ENCODE measurements at regions not wholly inside any gene's neighbourhood (a gene's known extent, or its start where the extent isn't known, plus 50 kb on each side); places are given as distances from the start of the nearest gene placed in this dataset.
A peak's percentile ranks its signal among the peaks of the same experiment; 100 is the strongest.
"Not testable (repeated sequence)": the region's sequence is repeated elsewhere in the genome, so short reads cannot be mapped to it uniquely, and the experiment has no call there.

DNA sequence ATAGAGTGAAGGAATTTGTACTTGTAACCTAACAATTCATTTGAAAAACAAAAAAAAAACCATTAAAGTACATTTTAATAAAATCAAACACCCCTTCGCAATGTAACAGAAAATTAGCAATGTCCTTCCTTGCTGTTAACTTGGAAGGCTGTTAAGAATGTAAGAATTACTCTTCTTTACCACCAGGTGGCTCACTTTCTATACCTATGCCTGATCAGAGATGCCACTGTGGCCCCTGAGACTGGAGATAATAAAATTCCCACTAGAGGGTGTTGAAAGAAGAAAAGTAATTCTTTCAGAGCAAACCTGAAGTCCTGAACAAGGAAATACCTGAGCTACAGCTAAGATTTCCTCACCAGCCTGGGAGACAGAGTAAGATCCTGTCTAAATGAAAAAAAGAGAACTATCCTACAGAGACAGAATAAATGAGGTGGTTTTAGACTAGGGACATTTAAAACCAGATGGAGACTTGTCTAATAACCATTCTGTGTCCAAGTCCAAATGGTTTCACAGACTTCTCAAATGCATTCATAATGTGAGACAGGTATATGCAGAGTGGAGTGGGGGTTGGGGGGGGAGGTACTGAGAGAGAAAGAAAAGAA, 1089.3 kb downstream of the FAM181B start:
- in situ Hi-C loops (cut with HindIII; ENCODE audit: low pct_unique_long_range_greater_than_20kb, low sequenced_read_pairs): no loop called here
- peak; percentile 16 to 70 for DNase-seq (ENCODE audit: low read depth in 1 of 2, low spot score in 1 of 2)
- TF ChIP-seq JUND (IDR thresholded peaks at IDR 0.05; ENCODE audit: low read depth): no peak

DNA sequence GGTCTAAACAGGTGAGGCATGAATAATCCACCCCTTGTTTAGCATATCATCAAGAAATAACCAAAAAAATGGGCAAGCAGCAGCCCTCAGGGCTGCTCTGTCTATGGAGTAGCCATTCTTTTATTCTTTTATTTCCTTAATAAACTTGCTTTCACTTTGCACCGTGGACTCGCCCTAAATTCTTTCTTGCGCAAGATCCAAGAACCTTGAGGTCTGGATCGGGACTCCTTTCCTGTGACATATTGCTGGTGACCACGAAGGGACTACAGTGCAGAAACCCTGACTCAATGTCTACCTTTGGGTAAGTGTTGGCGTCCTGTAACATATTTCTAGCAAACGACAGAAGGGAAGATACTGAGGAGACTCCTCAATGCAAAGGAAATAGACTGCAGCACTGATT, 1099.2 kb downstream of the FAM181B start:
- in situ Hi-C loops (cut with HindIII; ENCODE audit: low pct_unique_long_range_greater_than_20kb, low sequenced_read_pairs): no loop called here
- DNase-seq (ENCODE audit: low read depth in 1 of 2, low spot score in 1 of 2): peak in 1 of 2 experiments; percentile 13
- TF ChIP-seq JUND (IDR thresholded peaks at IDR 0.05; ENCODE audit: low read depth): no peak

DNA sequence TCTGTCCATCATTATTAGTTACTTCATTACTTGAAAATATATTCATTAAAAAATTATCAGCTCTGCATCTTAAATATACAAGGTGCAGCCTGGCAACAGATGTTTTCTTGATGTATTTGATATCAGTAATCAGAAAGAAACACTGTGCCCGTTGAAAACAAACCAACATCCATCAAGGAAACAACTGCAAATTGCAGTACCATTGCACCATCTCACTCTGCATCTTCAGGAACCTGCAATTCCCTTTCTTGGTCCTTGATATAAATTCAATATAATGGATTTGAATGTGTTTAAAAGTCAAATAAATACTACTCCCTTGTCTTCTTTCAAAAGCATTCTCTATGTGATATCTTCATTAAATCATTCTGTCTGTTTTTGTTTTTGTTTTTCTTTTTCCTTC, 1131.2 kb downstream of the FAM181B start:
- in situ Hi-C loops (cut with HindIII; ENCODE audit: low pct_unique_long_range_greater_than_20kb, low sequenced_read_pairs): no loop called here
- DNase-seq (ENCODE audit: low read depth in 1 of 2, low spot score in 1 of 2): no peak
- TF ChIP-seq JUND (IDR thresholded peaks at IDR 0.05; ENCODE audit: low read depth): no peak

DNA sequence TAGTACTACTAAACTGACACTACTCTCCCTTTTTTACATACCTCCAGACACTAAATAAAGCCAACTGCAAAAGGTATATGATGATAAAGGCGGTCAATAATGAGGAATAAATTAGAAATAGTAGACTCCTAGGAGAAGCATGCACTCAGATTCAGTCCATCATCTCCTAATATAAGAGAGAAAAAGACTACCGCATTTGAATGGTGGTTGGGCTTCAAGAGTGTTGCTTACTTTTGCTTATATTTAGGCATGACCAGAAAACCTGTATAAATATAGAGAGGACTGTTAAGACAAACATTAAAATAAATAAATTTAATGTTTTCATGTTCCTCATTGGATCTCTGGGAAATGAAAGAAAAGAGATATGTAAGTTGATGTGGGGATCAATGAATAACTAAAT, 1137.0 kb downstream of the FAM181B start:
- no peak for DNase-seq (ENCODE audit: low read depth in 1 of 2, low spot score in 1 of 2)

DNA sequence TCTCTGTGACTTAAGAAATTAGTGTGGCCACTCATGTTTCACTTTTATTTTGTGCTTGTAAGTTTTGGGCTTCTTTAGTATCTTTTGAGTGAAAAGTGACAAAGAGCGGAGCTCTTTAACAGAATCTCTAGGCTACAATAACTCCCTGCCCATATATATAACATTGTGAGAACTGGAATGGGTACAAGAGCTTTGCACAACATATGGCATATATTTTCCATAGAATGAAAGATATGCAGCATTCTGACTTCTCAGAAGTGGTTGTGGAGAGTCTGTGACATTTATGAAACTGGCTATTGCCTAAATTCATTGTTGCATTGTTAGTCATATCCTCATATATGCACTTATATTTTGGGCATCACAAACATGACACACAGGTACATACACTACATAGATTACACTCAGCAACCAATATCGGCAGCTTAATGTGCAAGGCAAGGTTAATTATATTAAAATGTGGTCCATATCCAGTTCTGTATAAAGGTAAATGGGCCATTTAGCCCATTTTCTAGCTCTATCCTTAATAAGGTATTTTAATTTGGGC, 1148.2 kb downstream of the FAM181B start:
- in situ Hi-C loops (cut with HindIII; ENCODE audit: low pct_unique_long_range_greater_than_20kb, low sequenced_read_pairs): no loop called here
- no peak for TF ChIP-seq JUND (IDR thresholded peaks at IDR 0.05; ENCODE audit: low read depth)
- DNase-seq (ENCODE audit: low read depth in 1 of 2, low spot score in 1 of 2): no peak

More for the DNA sequence above, 1137.0 kb downstream of the FAM181B start:
- in situ Hi-C loops (cut with HindIII; ENCODE audit: low pct_unique_long_range_greater_than_20kb, low sequenced_read_pairs): no loop called here
- TF ChIP-seq JUND (IDR thresholded peaks at IDR 0.05; ENCODE audit: low read depth): no peak

DNA sequence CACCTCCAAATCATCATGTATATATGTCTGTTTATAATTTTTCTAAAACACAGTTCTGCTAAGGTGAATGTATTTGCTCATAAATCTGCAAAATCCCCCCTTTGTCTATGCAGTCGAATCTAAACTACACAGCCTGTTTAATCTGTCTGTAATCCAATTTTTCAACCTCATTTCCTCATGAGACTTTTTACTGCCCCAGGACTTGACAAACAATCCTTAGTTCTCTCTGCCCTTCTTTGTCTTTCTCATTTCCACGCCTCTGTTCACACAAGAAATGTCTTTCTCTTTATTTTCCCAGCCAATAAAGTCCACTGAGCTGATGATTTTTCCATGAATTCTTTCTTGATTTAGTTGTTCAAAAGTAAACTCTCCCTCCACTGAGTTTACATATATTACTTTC, 1154.3 kb downstream of the FAM181B start:
- TF ChIP-seq JUND (IDR thresholded peaks at IDR 0.05; ENCODE audit: low read depth): no peak
- peak in 1 of 2 experiments; percentile 33 for DNase-seq (ENCODE audit: low read depth in 1 of 2, low spot score in 1 of 2)
- in situ Hi-C loops (cut with HindIII; ENCODE audit: low pct_unique_long_range_greater_than_20kb, low sequenced_read_pairs): no loop called here

DNA sequence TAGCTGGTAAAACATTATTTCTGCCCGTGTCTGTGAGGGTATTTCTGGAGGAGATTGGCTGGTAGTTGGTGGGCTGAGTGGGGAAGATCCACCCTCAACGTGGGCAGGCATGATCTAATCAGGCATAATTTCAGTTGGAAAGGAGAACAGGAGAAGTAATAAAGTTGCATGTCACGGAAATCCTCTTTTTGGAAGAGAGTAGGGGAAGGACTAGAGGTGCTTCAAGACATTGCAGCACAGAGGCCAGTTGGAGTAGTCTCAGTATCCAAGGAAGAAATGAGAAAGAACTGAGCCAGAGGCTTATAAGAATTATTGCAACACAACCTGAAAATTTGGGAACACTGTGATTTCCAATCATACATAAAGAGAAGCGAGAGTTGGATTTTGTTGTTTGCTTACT, 1155.1 kb downstream of the FAM181B start:
- TF ChIP-seq JUND (IDR thresholded peaks at IDR 0.05; ENCODE audit: low read depth): no peak
- in situ Hi-C loops (cut with HindIII; ENCODE audit: low pct_unique_long_range_greater_than_20kb, low sequenced_read_pairs): no loop called here
- no peak for DNase-seq (ENCODE audit: low read depth in 1 of 2, low spot score in 1 of 2)

DNA sequence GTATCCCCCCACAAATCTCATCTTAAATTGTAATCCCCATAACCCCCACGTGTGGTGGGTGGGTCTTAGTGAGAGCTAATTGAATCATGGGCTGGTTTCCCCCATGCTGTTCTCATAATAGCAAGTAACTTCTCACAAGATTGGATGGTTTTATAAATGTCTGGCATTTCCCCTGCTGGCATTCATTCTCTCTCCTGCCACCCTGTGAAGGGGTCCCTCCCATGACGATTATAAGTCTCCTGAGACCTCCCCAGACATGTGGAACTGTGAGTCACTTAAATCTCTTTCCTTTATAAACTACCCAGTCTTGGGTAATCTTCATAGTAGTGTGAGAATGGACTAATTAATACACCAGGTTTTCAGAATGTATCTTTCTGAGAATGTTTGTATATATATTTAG, 1159.4 kb downstream of the FAM181B start:
- no peak for DNase-seq (ENCODE audit: low read depth in 1 of 2, low spot score in 1 of 2)
- in situ Hi-C loops (cut with HindIII; ENCODE audit: low pct_unique_long_range_greater_than_20kb, low sequenced_read_pairs): no loop called here
- no peak for TF ChIP-seq JUND (IDR thresholded peaks at IDR 0.05; ENCODE audit: low read depth)

DNA sequence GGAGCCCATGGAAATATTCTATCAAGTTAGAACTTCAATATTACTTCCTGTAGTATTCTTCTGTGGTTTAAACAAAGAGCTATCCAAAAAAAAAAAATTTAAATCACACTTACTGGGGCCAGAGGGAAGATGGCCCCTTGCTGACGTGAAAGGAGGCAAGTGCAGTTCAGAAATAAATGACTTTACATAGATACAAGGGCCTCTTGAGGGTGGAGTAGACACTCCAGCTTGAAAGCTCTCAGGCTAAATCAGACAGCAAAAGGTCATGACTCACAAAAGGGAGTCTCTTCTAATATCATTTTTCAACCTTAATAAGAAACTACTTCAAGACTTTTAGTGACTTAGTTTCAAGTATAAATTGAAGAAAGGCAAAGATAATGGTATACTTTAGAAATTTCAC, 1160.3 kb downstream of the FAM181B start:
- TF ChIP-seq JUND (IDR thresholded peaks at IDR 0.05; ENCODE audit: low read depth): no peak
- in situ Hi-C loops (cut with HindIII; ENCODE audit: low pct_unique_long_range_greater_than_20kb, low sequenced_read_pairs): no loop called here
- DNase-seq (ENCODE audit: low read depth in 1 of 2, low spot score in 1 of 2): no peak

DNA sequence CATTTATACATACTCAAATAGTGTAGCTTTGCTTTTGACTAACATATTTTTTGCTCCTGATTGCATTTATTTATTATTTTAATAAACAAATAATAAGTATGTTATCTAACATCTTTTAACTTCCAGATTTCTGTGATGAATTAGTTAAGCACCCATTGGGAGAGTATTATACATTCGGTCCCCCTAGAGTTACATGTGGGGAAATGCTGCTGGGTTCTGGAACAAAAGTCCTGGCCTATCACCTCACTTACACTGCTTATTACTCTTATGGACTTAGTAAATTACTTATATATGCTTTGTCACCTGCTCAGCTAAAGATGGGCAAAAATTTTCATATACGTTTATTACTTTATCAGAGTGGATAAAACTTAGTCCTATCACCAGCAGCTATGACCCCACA, 1163.0 kb downstream of the FAM181B start:
- DNase-seq (ENCODE audit: low read depth in 1 of 2, low spot score in 1 of 2): no peak
- in situ Hi-C loops (cut with HindIII; ENCODE audit: low pct_unique_long_range_greater_than_20kb, low sequenced_read_pairs): no loop called here
- TF ChIP-seq JUND (IDR thresholded peaks at IDR 0.05; ENCODE audit: low read depth): no peak

DNA sequence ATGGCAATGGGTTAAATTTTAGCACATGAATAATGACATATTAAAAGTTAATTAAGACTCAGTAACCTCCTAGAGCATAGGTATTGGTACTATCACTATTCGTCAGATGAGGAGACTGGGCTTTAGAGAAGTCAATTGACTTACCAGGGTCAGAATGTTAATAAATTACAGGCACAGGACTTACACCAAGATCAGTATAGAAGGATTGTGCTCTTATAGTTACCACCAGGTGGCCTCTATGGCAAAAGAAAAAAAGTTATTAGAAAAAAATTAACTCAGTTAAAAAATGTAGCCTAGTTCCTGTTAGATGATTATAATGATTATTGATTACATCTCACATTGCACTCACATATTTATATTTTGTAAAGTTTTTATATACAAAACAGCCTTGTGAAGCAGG, 1163.7 kb downstream of the FAM181B start:
- no peak for TF ChIP-seq JUND (IDR thresholded peaks at IDR 0.05; ENCODE audit: low read depth)
- DNase-seq (ENCODE audit: low read depth in 1 of 2, low spot score in 1 of 2): no peak
- in situ Hi-C loops (cut with HindIII; ENCODE audit: low pct_unique_long_range_greater_than_20kb, low sequenced_read_pairs): no loop called here

DNA sequence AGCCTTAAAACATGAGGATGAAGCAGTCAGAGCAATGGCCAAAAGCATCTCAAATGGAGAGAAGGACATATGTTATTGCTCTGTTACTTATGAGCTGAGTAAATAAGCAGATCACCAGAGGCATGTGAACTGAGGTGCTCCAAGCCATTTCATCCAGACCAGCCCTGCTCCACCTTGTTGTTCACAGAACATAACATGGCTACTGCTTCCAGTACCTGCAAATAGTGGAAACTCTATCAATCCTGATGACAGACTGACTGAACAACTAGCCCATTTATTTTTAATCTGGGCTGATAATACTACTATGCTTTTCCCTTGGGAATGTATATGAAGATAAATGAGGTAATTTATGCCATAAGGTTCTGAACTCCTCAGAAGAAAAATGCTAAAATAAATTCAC, 1164.7 kb downstream of the FAM181B start:
- no peak for TF ChIP-seq JUND (IDR thresholded peaks at IDR 0.05; ENCODE audit: low read depth)
- in situ Hi-C loops (cut with HindIII; ENCODE audit: low pct_unique_long_range_greater_than_20kb, low sequenced_read_pairs): no loop called here
- no peak for DNase-seq (ENCODE audit: low read depth in 1 of 2, low spot score in 1 of 2)

DNA sequence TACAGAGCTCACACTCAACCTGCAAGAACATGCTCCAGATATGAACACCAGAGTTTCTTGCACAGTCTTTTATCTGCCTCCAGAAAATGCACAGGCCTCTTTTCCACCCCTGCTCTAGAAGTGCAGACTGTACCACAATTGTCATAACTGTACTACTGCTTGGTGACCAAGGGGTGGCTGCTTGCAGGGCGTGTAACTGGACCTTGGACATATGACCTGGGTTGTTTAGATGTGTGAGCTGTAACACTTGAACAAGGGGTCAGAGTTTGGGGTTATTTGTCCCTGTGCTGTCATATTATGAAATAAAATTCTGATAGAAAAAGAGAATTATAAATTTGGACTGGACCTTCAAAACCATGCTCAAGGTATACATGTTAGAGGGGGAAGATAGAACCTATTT, 1185.5 kb downstream of the FAM181B start:
- in situ Hi-C loops (cut with HindIII; ENCODE audit: low pct_unique_long_range_greater_than_20kb, low sequenced_read_pairs): no loop called here
- no peak for DNase-seq (ENCODE audit: low read depth in 1 of 2, low spot score in 1 of 2)
- no peak for TF ChIP-seq JUND (IDR thresholded peaks at IDR 0.05; ENCODE audit: low read depth)

DNA sequence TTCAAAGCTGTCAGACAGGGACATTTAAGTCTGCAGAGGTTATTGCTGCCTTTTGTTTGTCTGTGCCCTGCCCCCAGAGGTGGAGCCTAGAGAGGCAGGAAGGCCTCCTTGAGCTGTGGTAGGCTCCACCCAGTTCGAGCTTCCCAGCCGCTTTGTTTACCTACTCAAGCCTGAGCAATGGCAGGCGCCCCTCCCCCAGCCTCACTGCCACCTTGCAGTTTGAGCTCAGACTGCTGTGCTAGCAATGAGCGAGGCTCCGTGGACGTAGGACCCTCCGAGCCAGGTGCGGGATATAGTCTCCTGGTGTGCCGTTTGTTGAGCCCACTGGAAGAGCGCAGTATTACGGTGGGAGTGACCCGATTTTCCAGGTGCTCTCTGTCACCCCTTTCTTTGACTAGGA, 1193.9 kb downstream of the FAM181B start:
- DNase-seq (ENCODE audit: low read depth in 1 of 2, low spot score in 1 of 2); in situ Hi-C loops (cut with HindIII; ENCODE audit: low pct_unique_long_range_greater_than_20kb, low sequenced_read_pairs): not testable (repeated sequence)
